Nephron progenitor cell (in vitro differentiated cells): ENCODE measurements at regions not wholly inside any gene's neighbourhood (a gene's known extent, or its start where the extent isn't known, plus 50 kb on each side); places are given as distances from the start of the nearest gene placed in this dataset.

Experiments used
- DNase-seq: peaks from one replicate; pipeline ENCODE4 v3.0.0; 2021
- H3K27ac Mint-ChIP-seq: 2 replicates; pipeline ENCODE4 v1.8.0; 2021; ENCODE audit warnings: mild to moderate bottlenecking, moderate library complexity, mixed read lengths
- H3K27me3 Mint-ChIP-seq: 2 replicates; pipeline ENCODE4 v1.8.0; 2021; ENCODE audit warnings: mild to moderate bottlenecking, low read depth, mixed read lengths; ENCODE audit not compliant: poor library complexity
- H3K36me3 Mint-ChIP-seq: 2 replicates; pipeline ENCODE4 v1.8.0; 2021; ENCODE audit warnings: low read depth, mixed read lengths
- H3K4me1 Mint-ChIP-seq: 2 replicates; pipeline ENCODE4 v1.8.0; 2021; ENCODE audit warnings: mixed read lengths
- H3K4me3 Mint-ChIP-seq: 2 replicates; pipeline ENCODE4 v1.8.0; 2021; ENCODE audit warnings: mild to moderate bottlenecking, moderate library complexity, mixed read lengths
- H3K9me3 Mint-ChIP-seq: 2 replicates; pipeline ENCODE4 v1.8.0; 2021; ENCODE audit warnings: mild to moderate bottlenecking, moderate library complexity, mixed read lengths
- TF ChIP-seq, protein P1 (sequence below): fragments of 200-600 bp; sonication (generic); IDR thresholded peaks from 2 replicates; pipeline ENCODE4 v1.5.0; 2021; ENCODE audit warnings: antibody characterized with exemption

DNA sequence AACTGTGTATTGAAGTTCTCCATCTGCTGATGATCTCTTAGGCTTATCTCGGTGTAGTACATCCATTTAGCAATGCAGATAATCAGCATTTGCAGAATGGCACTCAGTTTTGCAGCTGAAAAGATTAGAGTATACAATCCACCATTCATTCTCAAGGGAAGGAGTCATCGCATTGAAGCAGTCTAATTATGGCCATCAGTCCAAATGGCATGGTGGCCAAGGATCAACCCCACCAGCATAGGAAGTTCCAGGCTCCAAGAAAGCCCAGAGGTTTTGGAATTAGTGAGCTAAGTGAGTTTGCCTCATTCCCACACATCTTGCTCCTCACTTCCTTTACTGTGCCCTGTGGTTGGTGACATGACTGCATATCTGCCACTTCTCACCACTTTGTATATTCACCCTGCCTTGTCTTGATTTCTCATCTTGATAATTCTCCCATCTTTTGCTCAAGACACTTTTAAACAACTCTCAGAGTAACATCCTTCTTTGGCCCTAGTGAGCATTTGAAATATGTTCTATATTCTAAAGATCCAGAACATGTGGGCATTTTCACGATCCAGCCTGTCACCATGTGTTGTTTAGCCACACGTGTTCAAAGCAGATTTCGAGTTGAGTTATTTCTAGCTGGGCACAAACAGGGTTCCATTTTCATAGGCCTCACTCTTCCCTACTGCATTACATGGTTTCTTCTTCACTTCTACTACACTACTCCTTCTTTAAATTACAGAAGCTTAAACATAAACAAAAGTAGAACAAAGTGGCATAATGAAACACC lies 1119.8 kb downstream of the TSN start:
- no peaks in the 10 kb centered on the region for H3K4me1 Mint-ChIP-seq
- no peaks in the 10 kb centered on the region for H3K27me3 Mint-ChIP-seq
- TF ChIP-seq, protein P1, sequence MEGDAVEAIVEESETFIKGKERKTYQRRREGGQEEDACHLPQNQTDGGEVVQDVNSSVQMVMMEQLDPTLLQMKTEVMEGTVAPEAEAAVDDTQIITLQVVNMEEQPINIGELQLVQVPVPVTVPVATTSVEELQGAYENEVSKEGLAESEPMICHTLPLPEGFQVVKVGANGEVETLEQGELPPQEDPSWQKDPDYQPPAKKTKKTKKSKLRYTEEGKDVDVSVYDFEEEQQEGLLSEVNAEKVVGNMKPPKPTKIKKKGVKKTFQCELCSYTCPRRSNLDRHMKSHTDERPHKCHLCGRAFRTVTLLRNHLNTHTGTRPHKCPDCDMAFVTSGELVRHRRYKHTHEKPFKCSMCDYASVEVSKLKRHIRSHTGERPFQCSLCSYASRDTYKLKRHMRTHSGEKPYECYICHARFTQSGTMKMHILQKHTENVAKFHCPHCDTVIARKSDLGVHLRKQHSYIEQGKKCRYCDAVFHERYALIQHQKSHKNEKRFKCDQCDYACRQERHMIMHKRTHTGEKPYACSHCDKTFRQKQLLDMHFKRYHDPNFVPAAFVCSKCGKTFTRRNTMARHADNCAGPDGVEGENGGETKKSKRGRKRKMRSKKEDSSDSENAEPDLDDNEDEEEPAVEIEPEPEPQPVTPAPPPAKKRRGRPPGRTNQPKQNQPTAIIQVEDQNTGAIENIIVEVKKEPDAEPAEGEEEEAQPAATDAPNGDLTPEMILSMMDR = no peak
- no peak for DNase-seq
- no peak overlapping the region for H3K27ac Mint-ChIP-seq
- no peaks in the 10 kb centered on the region for H3K9me3 Mint-ChIP-seq
- no peaks in the 10 kb centered on the region for H3K36me3 Mint-ChIP-seq
- H3K4me3 Mint-ChIP-seq = no peak overlapping the region

DNA sequence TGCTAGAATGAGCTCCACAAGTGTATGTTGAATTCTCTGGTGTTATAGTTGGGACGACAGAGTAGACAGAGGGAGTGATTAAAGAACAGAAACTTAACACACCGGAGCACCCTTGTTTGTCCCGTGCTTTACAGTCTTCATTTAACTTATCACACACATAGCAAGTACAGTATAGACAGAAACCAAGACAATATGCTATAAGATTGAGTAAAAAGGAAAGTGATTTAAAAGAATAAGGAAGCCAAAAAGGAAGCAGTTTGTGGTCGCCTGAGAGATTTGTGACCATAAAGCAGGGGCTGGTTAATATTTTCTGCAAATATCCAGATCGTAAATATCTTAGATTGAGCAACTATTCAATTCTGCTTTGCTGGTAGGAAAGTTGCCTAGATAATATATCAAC lies 1128.4 kb downstream of the TSN start:
- Mint-ChIP-seq H3K4me1 (peaks cover 13% of the 10 kb centered on the region), H3K9me3 (no peaks in the 10 kb centered on the region), H3K36me3 (no peaks in the 10 kb centered on the region), H3K27ac (no peak overlapping the region), H3K27me3 (no peaks in the 10 kb centered on the region), H3K4me3 (no peak overlapping the region)
- TF ChIP-seq, protein P1 = no peak
- DNase-seq = no peak

DNA sequence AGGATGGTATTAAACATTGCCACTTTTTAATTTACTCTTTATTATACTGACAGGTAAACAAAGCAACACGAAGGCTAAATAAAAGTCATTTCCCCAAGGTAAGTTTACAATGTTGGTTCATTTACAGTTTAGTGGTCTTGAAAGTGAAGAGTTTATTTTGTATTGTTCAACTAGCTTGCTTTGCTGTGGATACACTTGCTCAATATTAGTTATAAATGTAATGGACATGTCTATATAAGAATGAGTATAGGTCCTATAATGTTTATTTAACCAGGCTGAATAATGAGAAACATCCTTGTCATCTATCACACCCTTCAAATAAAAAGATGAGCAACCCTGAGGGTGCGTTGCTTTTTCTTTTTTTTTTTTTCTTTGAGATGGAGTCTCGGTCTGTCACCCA lies 1129.4 kb downstream of the TSN start:
- Mint-ChIP-seq H3K36me3 (no peaks in the 10 kb centered on the region), H3K27ac (no peak overlapping the region), H3K9me3 (no peaks in the 10 kb centered on the region), H3K27me3 (no peaks in the 10 kb centered on the region), H3K4me1 (peaks cover 13% of the 10 kb centered on the region), H3K4me3 (no peak overlapping the region)
- TF ChIP-seq, protein P1 = no peak
- no peak for DNase-seq

GRCh38 chr2:122885436-122885835 lies 1130.0 kb downstream of the TSN start:
- H3K36me3 Mint-ChIP-seq = no peaks in the 10 kb centered on the region
- H3K27me3 Mint-ChIP-seq = no peaks in the 10 kb centered on the region
- DNase-seq = no peak
- H3K4me1 Mint-ChIP-seq = peaks cover 13% of the 10 kb centered on the region
- TF ChIP-seq, protein P1 = no peak
- no peaks in the 10 kb centered on the region for H3K9me3 Mint-ChIP-seq
- no peak overlapping the region for H3K4me3 Mint-ChIP-seq
- H3K27ac Mint-ChIP-seq = no peak overlapping the region

GRCh38 chr2:122886479-122887145 lies 1131.2 kb downstream of the TSN start:
- TF ChIP-seq, protein P1 = no peak
- no peaks in the 10 kb centered on the region for H3K27me3 Mint-ChIP-seq
- DNase-seq = peak; percentile 4
- H3K4me3 Mint-ChIP-seq = no peak overlapping the region
- H3K4me1 Mint-ChIP-seq = peaks cover 13% of the 10 kb centered on the region
- no peaks in the 10 kb centered on the region for H3K9me3 Mint-ChIP-seq
- H3K36me3 Mint-ChIP-seq = no peaks in the 10 kb centered on the region
- H3K27ac Mint-ChIP-seq = peak overlapping the region; percentile 91

GRCh38 chr2:122899614-122900013 lies 1125.5 kb upstream of the CNTNAP5 start:
- no peak overlapping the region for H3K4me3 Mint-ChIP-seq
- no peaks in the 10 kb centered on the region for H3K4me1 Mint-ChIP-seq
- peaks cover 3% of the 10 kb centered on the region for H3K27me3 Mint-ChIP-seq
- no peak overlapping the region for H3K27ac Mint-ChIP-seq
- no peak for DNase-seq
- H3K36me3 Mint-ChIP-seq = no peaks in the 10 kb centered on the region
- TF ChIP-seq, protein P1 = no peak
- H3K9me3 Mint-ChIP-seq = no peaks in the 10 kb centered on the region
